PC-3 (cell line): ENCODE measurements at regions not wholly inside any gene's neighbourhood (a gene's known extent, or its start where the extent isn't known, plus 50 kb on each side); places are given as distances from the start of the nearest gene placed in this dataset.

ENCODE experiments used
- CTCF ChIP-seq: fragments of 300-600 bp; sonication (generic); conservative IDR thresholded peaks from 2 replicates; pipeline ENCODE4 v1.5.1; 2017; ENCODE audit warnings: antibody characterized with exemption, low read depth, mild to moderate bottlenecking, low read length
- EZH2 ChIP-seq: fragments of 300-600 bp; sonication (generic); IDR thresholded peaks from one replicate; pipeline ENCODE4 v1.6.1; 2017; ENCODE audit warnings: antibody characterized with exemption, mild to moderate bottlenecking, low read length; ENCODE audit not compliant: unreplicated experiment
- EZH2phosphoT487 ChIP-seq: fragments of 300-600 bp; sonication (generic); IDR thresholded peaks from 2 replicates; pipeline ENCODE4 v1.6.1; 2018; ENCODE audit warnings: mild to moderate bottlenecking, antibody characterized with exemption, low read length, borderline replicate concordance

- TF ChIP-seq CTCF: no peak
- TF ChIP-seq EZH2: no peak
- TF ChIP-seq EZH2phosphoT487: no peak
Measured at GRCh38 chr11:130778026-130778425, 138.3 kb downstream of the SNX19 start.
